GM12878 (cell line): ENCODE measurements at regions not wholly inside any gene's neighbourhood (a gene's known extent, or its start where the extent isn't known, plus 50 kb on each side); places are given as distances from the start of the nearest gene placed in this dataset.
A peak's percentile ranks its signal among the peaks of the same experiment; 100 is the strongest.

ENCODE experiments used
- BMI1 ChIP-seq: fragments of 450-650 bp; IDR thresholded peaks from 2 replicates; pipeline ENCODE4 v1.6.1; 2016; ENCODE audit warnings: mild to moderate bottlenecking, moderate library complexity, borderline replicate concordance
- BRCA1 ChIP-seq: IDR thresholded peaks from 2 replicates; pipeline ENCODE4 v1.6.1; 2011; ENCODE audit warnings: low read depth, low read length, improper control_type of control experiment
- CBX5 ChIP-seq: sonication (generic); IDR thresholded peaks from 2 replicates; pipeline ENCODE4 v1.6.1; 2016; ENCODE audit warnings: low read depth, moderate library complexity, mild to moderate bottlenecking, inconsistent platforms
- CEBPB ChIP-seq, 2 experiments: fragments of 150-350 bp in 1 of 2; IDR thresholded peaks; 2 replicates each; pipeline ENCODE4 v1.6.1; 2012 to 2014; ENCODE audit warnings: low read depth in 2 of 2, low read length in 2 of 2, borderline replicate concordance in 1 of 2, inconsistent platforms in 1 of 2
- CHD2 ChIP-seq: IDR thresholded peaks from 2 replicates; pipeline ENCODE4 v1.6.1; 2011; ENCODE audit warnings: low read depth, low read length, improper control_type of control experiment, borderline replicate concordance
- CREM ChIP-seq: IDR thresholded peaks from 2 replicates; pipeline ENCODE4 v1.6.1; 2014; ENCODE audit warnings: antibody characterized with exemption, low read depth
- ESRRA ChIP-seq: IDR thresholded peaks from 2 replicates; pipeline ENCODE4 v1.6.1; 2012; ENCODE audit warnings: mild to moderate bottlenecking, low read length, improper control_type of control experiment
- ETV6 ChIP-seq, 2 experiments: fragments of 450-650 bp in 1 of 2; IDR thresholded peaks in 1 of 2; conservative IDR thresholded peaks in 1 of 2; 2 replicates each; pipeline ENCODE4 v1.6.1; 2014; ENCODE audit warnings: antibody characterized with exemption in 1 of 2, borderline replicate concordance in 1 of 2, low read depth in 1 of 2, mild to moderate bottlenecking in 1 of 2, moderate library complexity in 1 of 2
- HDAC2 ChIP-seq: fragments of 200-600 bp; sonication (generic); IDR thresholded peaks from 2 replicates; pipeline ENCODE4 v1.6.1; 2017
- IRF4 ChIP-seq: IDR thresholded peaks from 2 replicates; pipeline ENCODE4 v1.6.1; 2011; ENCODE audit warnings: low read depth, low read length
- KAT2A ChIP-seq: conservative IDR thresholded peaks from 2 replicates; pipeline ENCODE4 v1.6.1; 2011; ENCODE audit warnings: low read depth, low read length; ENCODE audit not compliant: control insufficient read depth
- NR2C2 ChIP-seq: IDR thresholded peaks from 2 replicates; pipeline ENCODE4 v1.6.1; 2011; ENCODE audit warnings: borderline replicate concordance, low read depth; ENCODE audit not compliant: control insufficient read depth, insufficient read length
- POLR2A ChIP-seq: IDR thresholded peaks from 2 replicates; pipeline ENCODE4 v1.6.1; 2011; ENCODE audit warnings: low read depth, mild to moderate bottlenecking, low read length
- RUNX3 ChIP-seq: IDR thresholded peaks from 2 replicates; pipeline ENCODE4 v1.6.1; 2012; ENCODE audit warnings: low read length, inconsistent platforms
- SMAD5 ChIP-seq: IDR thresholded peaks from 2 replicates; pipeline ENCODE4 v1.6.1; 2016; ENCODE audit warnings: antibody characterized with exemption, low read depth
- SRF ChIP-seq, 2 experiments: IDR thresholded peaks; 2 replicates each; pipeline ENCODE4 v1.6.1; 2011; ENCODE audit warnings: low read depth in 2 of 2, low read length in 2 of 2, mild to moderate bottlenecking in 1 of 2, moderate library complexity in 1 of 2
- SUZ12 ChIP-seq: fragments of 200-600 bp; sonication (generic); IDR thresholded peaks from one replicate; pipeline ENCODE4 v1.6.1; 2018; ENCODE audit warnings: antibody characterized with exemption, mild to moderate bottlenecking; ENCODE audit not compliant: unreplicated experiment
- TARDBP ChIP-seq: IDR thresholded peaks from 2 replicates; pipeline ENCODE4 v1.6.1; 2016; ENCODE audit warnings: borderline replicate concordance
- TCF3 ChIP-seq: IDR thresholded peaks from 2 replicates; pipeline ENCODE4 v1.6.1; 2012; ENCODE audit warnings: low read depth, mild to moderate bottlenecking, low read length, borderline replicate concordance; ENCODE audit not compliant: insufficient read depth
- WRNIP1 ChIP-seq: IDR thresholded peaks from 2 replicates; pipeline ENCODE4 v1.6.1; 2011; ENCODE audit warnings: low read depth, low read length, improper control_type of control experiment, borderline replicate concordance
- ZBED1 ChIP-seq: IDR thresholded peaks from 2 replicates; pipeline ENCODE4 v1.6.1; 2016; ENCODE audit warnings: borderline replicate concordance
- ZNF384 ChIP-seq: IDR thresholded peaks from 2 replicates; pipeline ENCODE4 v1.6.1; 2012; ENCODE audit warnings: low read depth, mild to moderate bottlenecking, low read length, improper control_type of control experiment, borderline replicate concordance
- ZZZ3 ChIP-seq: IDR thresholded peaks from 2 replicates; pipeline ENCODE4 v1.6.1; 2011; ENCODE audit warnings: low read depth; ENCODE audit not compliant: control insufficient read depth, insufficient read length
- TF ChIP-seq, protein P1 (sequence below): fragments of 450-650 bp; IDR thresholded peaks from 2 replicates; pipeline ENCODE4 v1.6.1; 2017; ENCODE audit warnings: mild to moderate bottlenecking, low read depth, inconsistent platforms; ENCODE audit not compliant: poor library complexity, severe bottlenecking
- TF ChIP-seq, protein P2 (sequence below): fragments of 450-650 bp; IDR thresholded peaks from 2 replicates; pipeline ENCODE4 v1.6.1; 2017; ENCODE audit warnings: borderline replicate concordance
- TF ChIP-seq, protein P3 (sequence below): fragments of 450-650 bp; formaldehyde crosslinking; IDR thresholded peaks from 2 replicates; pipeline ENCODE4 v1.5.0; 2022; ENCODE audit warnings: mild to moderate bottlenecking, missing genetic modification characterization

DNA sequence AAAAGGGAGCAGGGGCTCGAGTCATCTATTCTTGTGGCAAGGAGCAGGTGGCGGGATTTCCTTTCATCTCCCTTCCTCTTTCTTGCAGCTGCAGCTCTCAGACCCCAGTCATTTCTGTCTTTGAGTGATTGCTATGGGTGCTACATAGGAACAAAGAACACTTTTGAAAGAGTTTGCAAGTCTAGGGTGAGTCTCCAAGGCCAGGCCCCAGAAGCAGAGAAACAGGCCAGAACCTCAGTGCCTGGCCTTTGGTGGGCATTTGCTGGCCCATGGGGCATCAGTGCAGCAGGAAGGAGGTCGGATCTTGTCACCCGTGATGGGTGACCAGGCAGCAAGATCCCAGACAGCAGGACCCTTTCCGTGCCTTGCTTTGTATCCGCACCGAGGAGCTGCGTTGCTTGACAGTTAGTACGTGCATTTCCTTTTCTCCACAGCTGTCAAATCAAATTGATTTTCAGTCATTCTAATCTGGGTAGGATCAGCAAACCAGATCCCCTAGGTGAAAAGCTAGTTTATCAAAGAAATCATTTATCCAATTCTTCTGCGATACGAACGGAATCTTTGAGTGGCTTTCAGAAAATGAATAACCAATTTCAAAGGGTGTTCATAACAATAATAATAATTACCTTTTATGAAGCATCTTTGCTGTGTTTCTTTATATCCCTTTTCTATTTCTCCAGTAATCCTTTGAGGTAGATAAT, 244.6 kb upstream of the MAF start (continued):
- TF ChIP-seq WRNIP1: no peak
- TF ChIP-seq, protein P1, sequence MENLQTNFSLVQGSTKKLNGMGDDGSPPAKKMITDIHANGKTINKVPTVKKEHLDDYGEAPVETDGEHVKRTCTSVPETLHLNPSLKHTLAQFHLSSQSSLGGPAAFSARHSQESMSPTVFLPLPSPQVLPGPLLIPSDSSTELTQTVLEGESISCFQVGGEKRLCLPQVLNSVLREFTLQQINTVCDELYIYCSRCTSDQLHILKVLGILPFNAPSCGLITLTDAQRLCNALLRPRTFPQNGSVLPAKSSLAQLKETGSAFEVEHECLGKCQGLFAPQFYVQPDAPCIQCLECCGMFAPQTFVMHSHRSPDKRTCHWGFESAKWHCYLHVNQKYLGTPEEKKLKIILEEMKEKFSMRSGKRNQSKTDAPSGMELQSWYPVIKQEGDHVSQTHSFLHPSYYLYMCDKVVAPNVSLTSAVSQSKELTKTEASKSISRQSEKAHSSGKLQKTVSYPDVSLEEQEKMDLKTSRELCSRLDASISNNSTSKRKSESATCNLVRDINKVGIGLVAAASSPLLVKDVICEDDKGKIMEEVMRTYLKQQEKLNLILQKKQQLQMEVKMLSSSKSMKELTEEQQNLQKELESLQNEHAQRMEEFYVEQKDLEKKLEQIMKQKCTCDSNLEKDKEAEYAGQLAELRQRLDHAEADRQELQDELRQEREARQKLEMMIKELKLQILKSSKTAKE: no peak
- peak; percentile 86 for TF ChIP-seq ZBED1
- TF ChIP-seq CBX5: 0 out of 2 replicates have a peak, but pooled peaks have one; percentile 23
- TF ChIP-seq RUNX3: peak; percentile 90
- TF ChIP-seq, protein P2, sequence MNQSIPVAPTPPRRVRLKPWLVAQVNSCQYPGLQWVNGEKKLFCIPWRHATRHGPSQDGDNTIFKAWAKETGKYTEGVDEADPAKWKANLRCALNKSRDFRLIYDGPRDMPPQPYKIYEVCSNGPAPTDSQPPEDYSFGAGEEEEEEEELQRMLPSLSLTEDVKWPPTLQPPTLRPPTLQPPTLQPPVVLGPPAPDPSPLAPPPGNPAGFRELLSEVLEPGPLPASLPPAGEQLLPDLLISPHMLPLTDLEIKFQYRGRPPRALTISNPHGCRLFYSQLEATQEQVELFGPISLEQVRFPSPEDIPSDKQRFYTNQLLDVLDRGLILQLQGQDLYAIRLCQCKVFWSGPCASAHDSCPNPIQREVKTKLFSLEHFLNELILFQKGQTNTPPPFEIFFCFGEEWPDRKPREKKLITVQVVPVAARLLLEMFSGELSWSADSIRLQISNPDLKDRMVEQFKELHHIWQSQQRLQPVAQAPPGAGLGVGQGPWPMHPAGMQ: no peak
- TF ChIP-seq BRCA1: no peak
- TF ChIP-seq TARDBP: no peak
- TF ChIP-seq HDAC2: no peak
- no peak for TF ChIP-seq KAT2A
- peak; percentile 91 for TF ChIP-seq CREM
- TF ChIP-seq ZZZ3: no peak
- no peak for TF ChIP-seq BMI1
- TF ChIP-seq, protein P3, sequence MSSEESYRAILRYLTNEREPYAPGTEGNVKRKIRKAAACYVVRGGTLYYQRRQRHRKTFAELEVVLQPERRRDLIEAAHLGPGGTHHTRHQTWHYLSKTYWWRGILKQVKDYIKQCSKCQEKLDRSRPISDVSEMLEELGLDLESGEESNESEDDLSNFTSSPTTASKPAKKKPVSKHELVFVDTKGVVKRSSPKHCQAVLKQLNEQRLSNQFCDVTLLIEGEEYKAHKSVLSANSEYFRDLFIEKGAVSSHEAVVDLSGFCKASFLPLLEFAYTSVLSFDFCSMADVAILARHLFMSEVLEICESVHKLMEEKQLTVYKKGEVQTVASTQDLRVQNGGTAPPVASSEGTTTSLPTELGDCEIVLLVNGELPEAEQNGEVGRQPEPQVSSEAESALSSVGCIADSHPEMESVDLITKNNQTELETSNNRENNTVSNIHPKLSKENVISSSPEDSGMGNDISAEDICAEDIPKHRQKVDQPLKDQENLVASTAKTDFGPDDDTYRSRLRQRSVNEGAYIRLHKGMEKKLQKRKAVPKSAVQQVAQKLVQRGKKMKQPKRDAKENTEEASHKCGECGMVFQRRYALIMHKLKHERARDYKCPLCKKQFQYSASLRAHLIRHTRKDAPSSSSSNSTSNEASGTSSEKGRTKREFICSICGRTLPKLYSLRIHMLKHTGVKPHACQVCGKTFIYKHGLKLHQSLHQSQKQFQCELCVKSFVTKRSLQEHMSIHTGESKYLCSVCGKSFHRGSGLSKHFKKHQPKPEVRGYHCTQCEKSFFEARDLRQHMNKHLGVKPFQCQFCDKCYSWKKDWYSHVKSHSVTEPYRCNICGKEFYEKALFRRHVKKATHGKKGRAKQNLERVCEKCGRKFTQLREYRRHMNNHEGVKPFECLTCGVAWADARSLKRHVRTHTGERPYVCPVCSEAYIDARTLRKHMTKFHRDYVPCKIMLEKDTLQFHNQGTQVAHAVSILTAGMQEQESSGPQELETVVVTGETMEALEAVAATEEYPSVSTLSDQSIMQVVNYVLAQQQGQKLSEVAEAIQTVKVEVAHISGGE (CRISPR knock-in tag): no peak
- TF ChIP-seq CHD2: no peak
- TF ChIP-seq TCF3: peak; percentile 100
- peak in 1 of 2 experiments; percentile 82; a peak in 2 of 4 replicates for TF ChIP-seq ETV6 (conservative IDR thresholded peaks at IDR 0.05 in 1 of 2, IDR thresholded peaks at IDR 0.05 in 1 of 2; ENCODE audit: borderline replicate concordance in 1 of 2, low read depth in 1 of 2)
- TF ChIP-seq POLR2A: peak; percentile 55; the same call in 1 of the 2 replicates
- TF ChIP-seq IRF4: peak; percentile 90
- no peak for TF ChIP-seq CEBPB (IDR thresholded peaks at IDR 0.05; ENCODE audit: borderline replicate concordance in 1 of 2, low read depth in 2 of 2, low read length in 2 of 2)
- TF ChIP-seq SRF (IDR thresholded peaks at IDR 0.05; ENCODE audit: low read depth in 2 of 2, low read length in 2 of 2): 0 out of 4 replicates have a peak, but pooled peaks of 1 of the 2 experiments have one; percentile 44
- no peak for TF ChIP-seq NR2C2
- TF ChIP-seq ESRRA: no peak
- no peak for TF ChIP-seq SUZ12
- no peak for TF ChIP-seq ZNF384
- peak; percentile 54; the same call in 1 of the 2 replicates for TF ChIP-seq SMAD5
